Nephron (organoid): ENCODE measurements at regions not wholly inside any gene's neighbourhood (a gene's known extent, or its start where the extent isn't known, plus 50 kb on each side); places are given as distances from the start of the nearest gene placed in this dataset.
A peak's percentile ranks its signal among the peaks of the same experiment; 100 is the strongest.
"Not testable (repeated sequence)": the region's sequence is repeated elsewhere in the genome, so short reads cannot be mapped to it uniquely, and the experiment has no call there.

Experiments
- H3K27ac Mint-ChIP-seq, 3 experiments: 2 replicates each; pipeline ENCODE4 v1.8.0; 2020; ENCODE audit warnings: mixed read lengths in 3 of 3, mild to moderate bottlenecking in 2 of 3, moderate library complexity in 1 of 3
- H3K27me3 Mint-ChIP-seq: 2 replicates; pipeline ENCODE4 v1.8.0; 2021; ENCODE audit warnings: low read depth, mild to moderate bottlenecking, moderate library complexity, mixed read lengths
- H3K36me3 Mint-ChIP-seq: 2 replicates; pipeline ENCODE4 v1.8.0; 2020; ENCODE audit warnings: low read depth, mixed read lengths
- H3K4me1 Mint-ChIP-seq: 2 replicates; pipeline ENCODE4 v1.8.0; 2020; ENCODE audit warnings: mixed read lengths
- H3K4me3 Mint-ChIP-seq, 3 experiments: 2 replicates each; pipeline ENCODE4 v1.8.0; 2020; ENCODE audit warnings: mild to moderate bottlenecking in 3 of 3, mixed read lengths in 3 of 3, moderate library complexity in 2 of 3
- H3K9me3 Mint-ChIP-seq: 2 replicates; pipeline ENCODE4 v1.8.0; 2020; ENCODE audit warnings: mixed read lengths
- TF ChIP-seq, protein P1 (sequence below), 3 experiments: fragments of 200-600 bp; sonication (generic); IDR thresholded peaks; one replicate each; pipeline ENCODE4 v1.5.0; 2021; ENCODE audit warnings: antibody characterized with exemption in 3 of 3; ENCODE audit not compliant: unreplicated experiment in 3 of 3

- H3K27me3 Mint-ChIP-seq, result no peaks in the 10 kb centered on the region
- peaks cover 39% of the 10 kb centered on the region for H3K4me1 Mint-ChIP-seq
- H3K4me3 Mint-ChIP-seq, result no peak overlapping the region
- H3K27ac Mint-ChIP-seq, result peak overlapping the region; percentile 11 to 57 (median 33)
- no peaks in the 10 kb centered on the region for H3K9me3 Mint-ChIP-seq
- TF ChIP-seq, protein P1, sequence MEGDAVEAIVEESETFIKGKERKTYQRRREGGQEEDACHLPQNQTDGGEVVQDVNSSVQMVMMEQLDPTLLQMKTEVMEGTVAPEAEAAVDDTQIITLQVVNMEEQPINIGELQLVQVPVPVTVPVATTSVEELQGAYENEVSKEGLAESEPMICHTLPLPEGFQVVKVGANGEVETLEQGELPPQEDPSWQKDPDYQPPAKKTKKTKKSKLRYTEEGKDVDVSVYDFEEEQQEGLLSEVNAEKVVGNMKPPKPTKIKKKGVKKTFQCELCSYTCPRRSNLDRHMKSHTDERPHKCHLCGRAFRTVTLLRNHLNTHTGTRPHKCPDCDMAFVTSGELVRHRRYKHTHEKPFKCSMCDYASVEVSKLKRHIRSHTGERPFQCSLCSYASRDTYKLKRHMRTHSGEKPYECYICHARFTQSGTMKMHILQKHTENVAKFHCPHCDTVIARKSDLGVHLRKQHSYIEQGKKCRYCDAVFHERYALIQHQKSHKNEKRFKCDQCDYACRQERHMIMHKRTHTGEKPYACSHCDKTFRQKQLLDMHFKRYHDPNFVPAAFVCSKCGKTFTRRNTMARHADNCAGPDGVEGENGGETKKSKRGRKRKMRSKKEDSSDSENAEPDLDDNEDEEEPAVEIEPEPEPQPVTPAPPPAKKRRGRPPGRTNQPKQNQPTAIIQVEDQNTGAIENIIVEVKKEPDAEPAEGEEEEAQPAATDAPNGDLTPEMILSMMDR (IDR thresholded peaks at IDR 0.05; ENCODE audit: unreplicated experiment in 3 of 3), result no peak
- no peaks in the 10 kb centered on the region for H3K36me3 Mint-ChIP-seq
Observed at GRCh38 chr13:80881495-80881894, 540.6 kb upstream of the SPRY2 start.

DNA sequence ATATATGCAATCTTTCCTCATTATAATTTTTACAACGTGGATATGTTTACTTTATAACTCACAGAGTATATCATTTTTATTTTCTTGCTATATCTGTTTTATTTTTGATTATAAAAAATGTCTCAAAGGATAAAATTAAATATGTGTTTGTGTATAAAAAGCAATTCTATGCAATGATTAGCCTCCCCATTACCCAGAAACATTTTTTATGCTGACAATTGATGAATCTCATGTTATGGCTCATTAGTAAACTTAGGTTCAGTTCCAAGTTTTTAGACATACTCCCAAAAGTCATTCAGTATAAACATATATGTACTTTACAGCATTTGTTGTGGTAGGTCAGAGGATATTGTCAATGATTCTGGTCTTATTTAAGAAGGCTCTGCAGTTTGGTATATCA lies 540.1 kb upstream of the SPRY2 start:
- no peaks in the 10 kb centered on the region for H3K27me3 Mint-ChIP-seq
- no peak overlapping the region for H3K4me3 Mint-ChIP-seq
- peaks cover 39% of the 10 kb centered on the region for H3K4me1 Mint-ChIP-seq
- peak overlapping the region; percentile 11 to 57 (median 33) for H3K27ac Mint-ChIP-seq
- TF ChIP-seq, protein P1 (IDR thresholded peaks at IDR 0.05; ENCODE audit: unreplicated experiment in 3 of 3), result no peak
- H3K36me3 Mint-ChIP-seq, result no peaks in the 10 kb centered on the region
- no peaks in the 10 kb centered on the region for H3K9me3 Mint-ChIP-seq

DNA sequence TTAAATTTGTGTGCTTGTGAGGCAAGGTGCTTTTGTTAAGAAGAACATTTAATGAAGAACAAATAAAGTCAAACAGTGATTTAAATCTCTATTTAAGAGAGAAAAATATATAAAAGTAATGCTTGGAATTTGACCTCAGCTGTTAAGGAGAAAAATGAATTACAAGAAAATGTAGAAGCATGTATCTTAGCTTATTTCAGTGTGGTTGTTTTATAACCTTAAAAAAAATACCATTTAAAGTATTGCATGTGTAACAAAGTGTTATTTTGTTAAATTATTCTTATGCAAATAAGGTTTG lies 537.0 kb upstream of the SPRY2 start:
- TF ChIP-seq, protein P1 (IDR thresholded peaks at IDR 0.05; ENCODE audit: unreplicated experiment in 3 of 3), result no peak
- no peak overlapping the region for H3K4me3 Mint-ChIP-seq
- H3K27me3 Mint-ChIP-seq, result no peaks in the 10 kb centered on the region
- no peaks in the 10 kb centered on the region for H3K36me3 Mint-ChIP-seq
- no peaks in the 10 kb centered on the region for H3K9me3 Mint-ChIP-seq
- peak overlapping the region in 1 of 3 experiments; percentile 55 for H3K27ac Mint-ChIP-seq
- peaks cover 32% of the 10 kb centered on the region for H3K4me1 Mint-ChIP-seq

GRCh38 chr13:80877209-80877943 lies 536.5 kb upstream of the SPRY2 start:
- Mint-ChIP-seq H3K9me3 (no peaks in the 10 kb centered on the region), H3K4me1 (peaks cover 32% of the 10 kb centered on the region), H3K27me3 (no peaks in the 10 kb centered on the region)

DNA sequence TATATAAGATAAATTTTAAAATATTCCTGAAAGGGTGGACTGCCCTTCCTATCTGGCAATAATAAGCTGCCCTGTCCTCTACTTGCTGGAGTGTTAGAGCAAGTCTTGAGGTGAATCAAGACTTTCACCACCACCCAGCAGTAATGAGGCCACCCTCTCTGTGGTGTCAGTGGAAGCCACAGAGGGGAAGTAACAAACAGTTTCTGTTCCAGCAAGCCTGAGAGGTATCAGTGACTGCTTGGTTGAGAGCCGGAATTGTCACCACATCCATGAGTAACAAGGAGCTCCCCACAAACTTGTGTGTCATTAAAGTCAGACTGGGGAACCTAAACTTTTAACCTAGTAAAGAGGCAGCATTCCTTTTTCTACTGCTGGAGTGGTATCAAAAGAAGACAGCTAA lies 532.7 kb upstream of the SPRY2 start:
- no peaks in the 10 kb centered on the region for H3K27me3 Mint-ChIP-seq
- H3K27ac Mint-ChIP-seq, result no peak overlapping the region
- H3K9me3 Mint-ChIP-seq, result no peaks in the 10 kb centered on the region
- H3K4me1 Mint-ChIP-seq, result peaks cover 11% of the 10 kb centered on the region
- no peak overlapping the region for H3K4me3 Mint-ChIP-seq
- no peaks in the 10 kb centered on the region for H3K36me3 Mint-ChIP-seq
- TF ChIP-seq, protein P1 (IDR thresholded peaks at IDR 0.05; ENCODE audit: unreplicated experiment in 3 of 3), result no peak

More at GRCh38 chr13:80877209-80877943, 536.5 kb upstream of the SPRY2 start:
- no peaks in the 10 kb centered on the region for H3K36me3 Mint-ChIP-seq
- TF ChIP-seq, protein P1 (IDR thresholded peaks at IDR 0.05; ENCODE audit: unreplicated experiment in 3 of 3), result no peak
- H3K27ac Mint-ChIP-seq, result no peak overlapping the region
- no peak overlapping the region for H3K4me3 Mint-ChIP-seq

GRCh38 chr13:80871971-80872370 lies 531.0 kb upstream of the SPRY2 start:
- not testable (repeated sequence) for H3K9me3 Mint-ChIP-seq, H3K36me3 Mint-ChIP-seq, H3K4me1 Mint-ChIP-seq, H3K4me3 Mint-ChIP-seq, H3K27me3 Mint-ChIP-seq, H3K27ac Mint-ChIP-seq
